ENCODE measurements at regions not wholly inside any gene's neighbourhood (a gene's known extent, or its start where the extent isn't known, plus 50 kb on each side); places are given as distances from the start of the nearest gene placed in this dataset.
A peak's percentile ranks its signal among the peaks of the same experiment; 100 is the strongest.

GRCh38 chr12:67515679-67516340 is 132.7 kb upstream of the DYRK2 start:
- DNase-seq (ENCODE audit: low read depth): no peak
- H3K4me3 ChIP-seq (ENCODE audit: low read depth, low read length): no peak overlapping the region
- no peak for TF ChIP-seq CTCF (conservative IDR thresholded peaks at IDR 0.05; ENCODE audit: low read depth, low read length)

- DNase-seq (ENCODE audit: low read depth): peak; percentile 47
- no peak for TF ChIP-seq CTCF (conservative IDR thresholded peaks at IDR 0.05; ENCODE audit: low read depth, low read length)
- no peak overlapping the region for H3K4me3 ChIP-seq (ENCODE audit: low read depth, low read length)
These were observed 131.2 kb upstream of the DYRK2 start for GRCh38 chr12:67517181-67517887.

- no peak for TF ChIP-seq CTCF (conservative IDR thresholded peaks at IDR 0.05; ENCODE audit: low read depth, low read length)
- DNase-seq (ENCODE audit: low read depth): no peak
- no peak overlapping the region for H3K4me3 ChIP-seq (ENCODE audit: low read depth, low read length)
These were observed 128.8 kb upstream of the DYRK2 start for GRCh38 chr12:67519484-67520433.

- no peak for DNase-seq (ENCODE audit: low read depth)
- TF ChIP-seq CTCF (conservative IDR thresholded peaks at IDR 0.05; ENCODE audit: low read depth, low read length): no peak
These were observed 127.9 kb upstream of the DYRK2 start for GRCh38 chr12:67520606-67521005.

GRCh38 chr12:67522222-67522621 is 126.3 kb upstream of the DYRK2 start:
- H3K4me3 ChIP-seq (ENCODE audit: low read depth, low read length): no peak overlapping the region
- no peak for TF ChIP-seq CTCF (conservative IDR thresholded peaks at IDR 0.05; ENCODE audit: low read depth, low read length)
- no peak for DNase-seq (ENCODE audit: low read depth)

More at GRCh38 chr12:67520606-67521005, 127.9 kb upstream of the DYRK2 start:
- no peak overlapping the region for H3K4me3 ChIP-seq (ENCODE audit: low read depth, low read length)

GRCh38 chr12:67523538-67523937 is 125.0 kb upstream of the DYRK2 start:
- no peak for TF ChIP-seq CTCF (conservative IDR thresholded peaks at IDR 0.05; ENCODE audit: low read depth, low read length)
- no peak overlapping the region for H3K4me3 ChIP-seq (ENCODE audit: low read depth, low read length)
- DNase-seq (ENCODE audit: low read depth): no peak
